GM20000 (cell line): ENCODE measurements at regions not wholly inside any gene's neighbourhood (a gene's known extent, or its start where the extent isn't known, plus 50 kb on each side); places are given as distances from the start of the nearest gene placed in this dataset.

Source experiments
- DNase-seq: peaks from one replicate; pipeline ENCODE4 v3.0.0; 2012; ENCODE audit warnings: low spot score
- CTCF ChIP-seq: IDR thresholded peaks from 2 replicates; pipeline ENCODE4 v1.5.1; 2012; ENCODE audit warnings: mild to moderate bottlenecking, control low read depth; ENCODE audit errors: extremely low read depth, missing control alignments

- TF ChIP-seq CTCF: no peak
These were observed 387.6 kb upstream of the TNP1 start for GRCh38 chr2:217247476-217247875.

GRCh38 chr2:217246108-217246507 lies 386.2 kb upstream of the TNP1 start:
- TF ChIP-seq CTCF: no peak
- DNase-seq: no peak

More at GRCh38 chr2:217247476-217247875, 387.6 kb upstream of the TNP1 start:
- DNase-seq: no peak

GRCh38 chr2:217244815-217245214 lies 385.0 kb upstream of the TNP1 start:
- no peak for TF ChIP-seq CTCF
- no peak for DNase-seq

- no peak for DNase-seq
- no peak for TF ChIP-seq CTCF
These were observed 383.1 kb upstream of the TNP1 start for GRCh38 chr2:217242947-217243346.

- no peak for TF ChIP-seq CTCF
- DNase-seq: no peak
These were observed 371.9 kb upstream of the TNP1 start for GRCh38 chr2:217231724-217232123.

GRCh38 chr2:217231212-217231611 lies 371.3 kb upstream of the TNP1 start:
- no peak for DNase-seq
- no peak for TF ChIP-seq CTCF

GRCh38 chr2:217228732-217229131 lies 368.9 kb upstream of the TNP1 start:
- no peak for DNase-seq
- TF ChIP-seq CTCF: no peak
